HG03196 (cell line): ENCODE measurements at regions not wholly inside any gene's neighbourhood (a gene's known extent, or its start where the extent isn't known, plus 50 kb on each side); places are given as distances from the start of the nearest gene placed in this dataset.

ENCODE experiments used
- ATAC-seq: cut with Tn5 transposase; IDR thresholded peaks from one replicate; pipeline ENCODE4 v1.9.1; 2021; ENCODE audit not compliant: unreplicated experiment

DNA sequence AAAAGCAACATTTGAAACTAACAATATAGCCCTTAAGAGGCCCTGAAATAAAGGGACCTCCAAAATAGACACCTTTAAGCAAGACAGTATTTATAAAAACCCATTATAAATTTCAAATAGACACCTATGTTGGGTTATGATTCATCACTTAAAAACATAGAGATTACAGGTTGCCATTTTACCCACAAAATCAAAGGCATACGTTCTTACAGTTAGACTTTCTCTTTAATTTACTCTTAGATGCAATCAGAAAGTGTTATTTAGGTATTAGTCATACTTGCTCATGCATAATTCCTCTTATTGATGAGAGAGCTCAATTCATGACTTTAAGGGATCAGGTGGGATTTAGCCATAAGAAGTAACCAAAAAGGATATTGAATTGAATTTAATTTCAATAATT, 51.5 kb upstream of the TMEM200A start:
- no peak for ATAC-seq

GRCh38 chr6:130313206-130313605, 52.6 kb upstream of the TMEM200A start:
- ATAC-seq, result no peak

- ATAC-seq, result no peak
These were observed 56.8 kb upstream of the TMEM200A start for GRCh38 chr6:130309028-130309427.

DNA sequence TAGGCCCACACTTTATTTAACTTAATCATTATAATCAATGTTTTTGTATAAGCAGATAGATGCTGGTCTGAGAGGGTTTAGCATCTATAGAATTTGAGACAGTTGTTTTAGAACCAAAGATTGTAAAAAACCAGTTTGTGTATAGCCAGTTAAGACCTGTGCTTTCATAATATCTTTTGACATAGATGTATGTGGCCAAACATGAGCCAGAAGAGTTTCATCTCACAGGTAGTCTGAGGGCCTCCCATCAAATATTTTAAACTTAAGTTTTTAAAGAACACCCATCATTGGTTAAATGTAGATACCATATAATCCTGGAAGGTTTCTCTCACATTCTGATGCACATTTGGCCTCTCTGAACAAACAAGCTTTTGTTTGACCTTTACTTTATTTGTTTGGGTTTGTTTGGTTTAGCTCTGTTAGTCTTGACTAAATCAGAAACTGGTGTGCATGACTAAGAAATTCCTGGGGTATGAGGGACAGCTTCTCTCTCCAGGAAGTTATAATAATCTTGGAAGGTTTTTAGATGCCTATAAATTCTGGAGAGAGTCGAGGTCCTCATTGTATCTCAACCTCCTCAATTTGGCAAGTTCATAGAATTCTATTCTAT, 58.0 kb upstream of the TMEM200A start:
- ATAC-seq, result no peak

DNA sequence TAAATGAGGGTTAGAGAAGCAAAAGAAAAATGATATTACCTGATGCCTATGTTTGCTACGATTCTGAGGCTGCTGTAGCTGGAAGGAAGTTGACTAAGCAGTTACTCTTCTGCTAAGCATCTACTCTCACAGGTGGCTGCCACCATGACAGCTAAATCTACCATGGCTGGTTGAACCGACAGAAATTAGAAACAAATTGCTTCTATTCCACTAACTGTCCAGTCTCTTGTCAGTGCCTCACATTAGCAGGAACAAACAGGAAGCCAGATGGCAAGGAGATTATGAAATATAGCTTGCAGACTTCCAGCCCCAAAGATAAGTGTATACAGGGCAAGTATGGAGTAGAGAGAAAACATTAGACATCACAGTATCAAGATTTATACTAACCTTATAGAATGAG, 59.4 kb upstream of the TMEM200A start:
- ATAC-seq, result no peak

- ATAC-seq, result no peak
These were observed 62.4 kb upstream of the TMEM200A start for GRCh38 chr6:130303431-130303830.

DNA sequence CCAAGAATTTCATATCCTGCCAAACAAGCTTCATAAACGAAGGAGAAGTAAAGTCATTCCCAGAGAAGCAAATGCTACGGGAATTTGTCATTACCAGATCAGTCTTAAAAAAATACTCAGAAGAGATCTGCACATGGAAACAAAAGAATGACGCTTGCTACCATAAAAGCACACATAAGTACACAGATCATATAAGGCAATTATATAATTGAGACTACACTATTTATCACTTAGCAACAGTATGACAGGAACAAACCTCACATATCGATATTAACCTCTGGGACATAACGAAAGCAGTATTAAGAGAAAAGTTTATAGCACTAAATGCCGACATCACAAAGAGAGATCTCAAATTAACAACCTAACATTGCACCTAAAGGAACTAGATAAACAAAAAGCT, 67.6 kb upstream of the TMEM200A start:
- no peak for ATAC-seq

- no peak for ATAC-seq
These were observed 69.0 kb upstream of the TMEM200A start for GRCh38 chr6:130296854-130297253.

DNA sequence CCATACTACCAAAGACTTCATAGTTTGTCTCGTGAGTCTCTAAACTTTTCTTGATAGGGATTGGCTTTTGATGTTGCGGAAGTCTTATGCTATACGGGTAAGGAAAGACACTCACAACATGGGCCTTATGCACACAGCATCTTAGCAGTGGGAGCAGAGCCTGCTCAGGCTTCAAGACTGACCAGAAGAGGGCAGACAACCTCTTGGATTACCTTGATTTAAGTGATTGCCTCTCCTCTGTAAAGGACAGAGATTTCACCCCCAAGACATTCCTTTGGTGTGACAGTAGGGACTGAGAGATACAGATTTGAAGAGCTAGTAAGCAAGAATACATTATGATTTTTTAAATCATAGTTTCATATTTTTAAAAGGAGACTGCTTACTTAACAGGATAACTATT, 71.0 kb upstream of the SAMD3 start:
- no peak for ATAC-seq

DNA sequence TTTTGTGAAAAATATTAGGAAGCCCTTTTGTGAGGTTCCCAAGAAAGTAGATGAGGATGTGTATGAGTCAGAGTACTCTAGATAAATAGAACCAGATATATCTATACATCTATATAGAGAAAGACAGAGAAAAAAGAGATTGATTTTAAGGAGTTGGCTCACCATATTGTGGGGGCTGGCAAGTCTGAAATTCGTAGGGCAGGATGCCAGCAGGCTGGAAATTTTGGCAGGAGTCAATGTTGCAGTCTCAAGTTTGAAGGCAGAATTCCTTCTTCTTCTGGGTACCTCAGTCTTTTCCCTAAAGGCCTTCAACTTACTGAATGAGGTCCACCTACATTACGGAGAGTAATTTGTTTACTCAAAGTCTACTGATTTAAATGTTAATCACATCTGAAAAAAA, 65.3 kb upstream of the SAMD3 start:
- ATAC-seq, result no peak

GRCh38 chr6:130282234-130282995, 59.7 kb upstream of the SAMD3 start:
- peak; percentile 71 for ATAC-seq

- no peak for ATAC-seq
These were observed 53.8 kb upstream of the SAMD3 start for GRCh38 chr6:130276507-130276906.

DNA sequence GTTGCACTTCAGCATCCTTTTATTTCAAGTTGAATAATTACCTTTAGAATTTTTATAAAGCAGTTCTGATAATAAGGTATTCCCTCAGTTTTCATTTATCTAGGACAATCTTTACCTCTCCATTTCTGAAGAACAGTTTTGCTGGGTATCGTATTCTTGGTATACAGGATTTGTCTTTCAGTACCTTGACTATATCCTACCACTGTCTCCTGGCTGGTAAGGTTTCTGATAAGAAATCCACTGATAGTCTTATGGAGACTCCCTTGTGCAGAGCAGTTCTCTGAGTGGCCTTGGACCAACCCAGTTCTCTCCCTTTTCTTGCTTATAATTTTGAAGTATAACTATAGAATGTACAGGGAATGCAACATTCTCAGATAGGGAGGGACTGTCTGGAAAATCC, 51.3 kb upstream of the SAMD3 start:
- no peak for ATAC-seq
